HG02973 (cell line): ENCODE measurements at regions not wholly inside any gene's neighbourhood (a gene's known extent, or its start where the extent isn't known, plus 50 kb on each side); places are given as distances from the start of the nearest gene placed in this dataset.
"Not testable (repeated sequence)": the region's sequence is repeated elsewhere in the genome, so short reads cannot be mapped to it uniquely, and the experiment has no call there.

Experiments used
- ATAC-seq: cut with Tn5 transposase; IDR thresholded peaks from one replicate; pipeline ENCODE4 v1.9.1; 2021; ENCODE audit warnings: moderate library complexity; ENCODE audit not compliant: unreplicated experiment

- ATAC-seq = no peak
These were observed 87.0 kb upstream of the CCL21 start for GRCh38 chr9:34796924-34797323.

- no peak for ATAC-seq
These were observed 83.5 kb upstream of the CCL21 start for GRCh38 chr9:34793428-34793827.

- no peak for ATAC-seq
These were observed 74.1 kb upstream of the CCL21 start for GRCh38 chr9:34783951-34784487.

GRCh38 chr9:34782372-34782771, 72.4 kb upstream of the CCL21 start:
- ATAC-seq = no peak

- ATAC-seq = no peak
These were observed 67.7 kb upstream of the CCL21 start for GRCh38 chr9:34777666-34778065.

- no peak for ATAC-seq
These were observed 64.0 kb upstream of the CCL21 start for GRCh38 chr9:34773955-34774354.

GRCh38 chr9:34773306-34773910, 63.5 kb upstream of the CCL21 start:
- no peak for ATAC-seq

- ATAC-seq = no peak
These were observed 61.1 kb upstream of the CCL21 start for GRCh38 chr9:34771007-34771406.

- not testable (repeated sequence) for ATAC-seq
These were observed 57.2 kb upstream of the CCL21 start for GRCh38 chr9:34767087-34767486.

GRCh38 chr9:34760196-34761040, 50.5 kb upstream of the CCL21 start:
- not testable (repeated sequence) for ATAC-seq
